HFFc6 (cell line): ENCODE measurements at regions not wholly inside any gene's neighbourhood (a gene's known extent, or its start where the extent isn't known, plus 50 kb on each side); places are given as distances from the start of the nearest gene placed in this dataset.

Experiments
- DNase-seq: peaks from one replicate; pipeline ENCODE4 v3.0.0-alpha.2; 2018
- H3K27ac Mint-ChIP-seq: 2 replicates; pipeline ENCODE4 v1.8.0; 2020; ENCODE audit warnings: mild to moderate bottlenecking, mixed read lengths
- H3K27me3 Mint-ChIP-seq: 2 replicates; pipeline ENCODE4 v1.8.0; 2021; ENCODE audit warnings: mild to moderate bottlenecking, moderate library complexity, mixed read lengths; ENCODE audit not compliant: insufficient read depth
- H3K36me3 Mint-ChIP-seq: 2 replicates; pipeline ENCODE4 v1.8.0; 2021; ENCODE audit warnings: low read depth, mixed read lengths
- H3K4me1 Mint-ChIP-seq: 2 replicates; pipeline ENCODE4 v1.8.0; 2020; ENCODE audit warnings: low read depth, mixed read lengths
- H3K4me3 Mint-ChIP-seq: 2 replicates; pipeline ENCODE4 v1.8.0; 2020; ENCODE audit warnings: mild to moderate bottlenecking, moderate library complexity, mixed read lengths
- H3K9me3 Mint-ChIP-seq: 2 replicates; pipeline ENCODE4 v1.8.0; 2020; ENCODE audit warnings: mild to moderate bottlenecking, mixed read lengths
- CTCF ChIP-seq: fragments of 200-600 bp; sonication (generic); IDR thresholded peaks from 2 replicates; pipeline ENCODE4 v1.5.0; 2021; ENCODE audit warnings: antibody characterized with exemption, mild to moderate bottlenecking

- no peak for TF ChIP-seq CTCF
- no peaks in the 10 kb centered on the region; the same call in none of the 2 replicates for H3K27me3 Mint-ChIP-seq
- H3K27ac Mint-ChIP-seq, result no peak overlapping the region
- H3K4me1 Mint-ChIP-seq, result no peaks in the 10 kb centered on the region
- no peak overlapping the region for H3K4me3 Mint-ChIP-seq
- no peak for DNase-seq
- no peaks in the 10 kb centered on the region for H3K9me3 Mint-ChIP-seq
- no peaks in the 10 kb centered on the region for H3K36me3 Mint-ChIP-seq
These were observed 338.3 kb upstream of the ZEB2 start for GRCh38 chr2:144858211-144858610.

- Mint-ChIP-seq H3K4me3 (no peak overlapping the region), H3K36me3 (no peaks in the 10 kb centered on the region), H3K27me3 (no peaks in the 10 kb centered on the region; the same call in none of the 2 replicates), H3K4me1 (peaks cover 13% of the 10 kb centered on the region; the same call in 1 of the 2 replicates), H3K9me3 (no peaks in the 10 kb centered on the region), H3K27ac (no peak overlapping the region)
- no peak for DNase-seq
- TF ChIP-seq CTCF, result no peak
These were observed 334.7 kb upstream of the ZEB2 start for GRCh38 chr2:144854596-144854995.

GRCh38 chr2:144849612-144850011 lies 329.7 kb upstream of the ZEB2 start:
- Mint-ChIP-seq H3K4me3 (no peak overlapping the region), H3K27ac (no peak overlapping the region), H3K27me3 (no peaks in the 10 kb centered on the region; the same call in none of the 2 replicates), H3K4me1 (peaks cover 18% of the 10 kb centered on the region; the same call in 1 of the 2 replicates), H3K9me3 (no peaks in the 10 kb centered on the region), H3K36me3 (no peaks in the 10 kb centered on the region)
- no peak for TF ChIP-seq CTCF
- DNase-seq, result no peak

GRCh38 chr2:144848423-144848822 lies 328.5 kb upstream of the ZEB2 start:
- Mint-ChIP-seq H3K4me1 (peaks cover 18% of the 10 kb centered on the region; the same call in 1 of the 2 replicates), H3K27ac (no peak overlapping the region), H3K27me3 (no peaks in the 10 kb centered on the region; the same call in 1 of the 2 replicates), H3K4me3 (no peak overlapping the region), H3K9me3 (no peaks in the 10 kb centered on the region), H3K36me3 (no peaks in the 10 kb centered on the region)
- no peak for DNase-seq
- no peak for TF ChIP-seq CTCF

GRCh38 chr2:144847347-144848080 lies 327.6 kb upstream of the ZEB2 start:
- Mint-ChIP-seq H3K4me1 (peaks cover 18% of the 10 kb centered on the region; the same call in 1 of the 2 replicates), H3K27me3 (no peaks in the 10 kb centered on the region; the same call in 1 of the 2 replicates), H3K36me3 (no peaks in the 10 kb centered on the region), H3K4me3 (no peak overlapping the region), H3K9me3 (no peaks in the 10 kb centered on the region), H3K27ac (no peak overlapping the region)
- DNase-seq, result no peak
- no peak for TF ChIP-seq CTCF
